ENCODE measurements at regions not wholly inside any gene's neighbourhood (a gene's known extent, or its start where the extent isn't known, plus 50 kb on each side); places are given as distances from the start of the nearest gene placed in this dataset.

- Mint-ChIP-seq H3K9me3 (no peaks in the 10 kb centered on the region), H3K4me3 (no peak overlapping the region), H3K27me3 (no peaks in the 10 kb centered on the region), H3K36me3 (ENCODE audit: low read depth) (no peaks in the 10 kb centered on the region), H3K4me1 (no peaks in the 10 kb centered on the region), H3K27ac (no peak overlapping the region)
- DNase-seq (no peak), ATAC-seq (ENCODE audit: low read depth) (no peak)
- intact Hi-C loops (cut with micrococcal nuclease): no loop called here
- no peak for TF ChIP-seq CTCF (IDR thresholded peaks at IDR 0.05)
- ChIA-PET POLR2A (no interaction called here), CTCF (no interaction called here)
Observed at GRCh38 chr1:193525411-193525810, 339.0 kb upstream of the B3GALT2 start.

- no peak for TF ChIP-seq CTCF (IDR thresholded peaks at IDR 0.05)
- ATAC-seq (ENCODE audit: low read depth): no peak
- ChIA-PET POLR2A (interaction anchor here (1.0 kb wide), 1 partner anchor 11 kb away, joined by 3 read pairs; no protein-coding TSS in a partner anchor), CTCF (no interaction called here)
- H3K36me3 Mint-ChIP-seq (ENCODE audit: low read depth): no peaks in the 10 kb centered on the region
- H3K4me1 Mint-ChIP-seq: no peaks in the 10 kb centered on the region
- intact Hi-C loops (cut with micrococcal nuclease): no loop called here
- no peak overlapping the region for H3K27ac Mint-ChIP-seq
- H3K4me3 Mint-ChIP-seq: no peak overlapping the region
- H3K27me3 Mint-ChIP-seq: no peaks in the 10 kb centered on the region
- no peaks in the 10 kb centered on the region for H3K9me3 Mint-ChIP-seq
- no peak for DNase-seq
Observed at GRCh38 chr1:193524616-193525015, 338.2 kb upstream of the B3GALT2 start.

GRCh38 chr1:193524021-193524420 lies 337.6 kb upstream of the B3GALT2 start:
- ATAC-seq (ENCODE audit: low read depth): no peak
- CTCF ChIA-PET: no interaction called here
- intact Hi-C loops (cut with micrococcal nuclease): no loop called here

GRCh38 chr1:193520472-193520871 lies 334.1 kb upstream of the B3GALT2 start:
- TF ChIP-seq CTCF (IDR thresholded peaks at IDR 0.05): no peak
- ATAC-seq (ENCODE audit: low read depth) (no peak), DNase-seq (no peak)
- intact Hi-C loops (cut with micrococcal nuclease): no loop called here
- H3K4me1 Mint-ChIP-seq: no peaks in the 10 kb centered on the region
- POLR2A ChIA-PET: no interaction called here
- H3K4me3 Mint-ChIP-seq: no peak overlapping the region
- H3K36me3 Mint-ChIP-seq (ENCODE audit: low read depth): no peaks in the 10 kb centered on the region
- CTCF ChIA-PET: no interaction called here
- no peaks in the 10 kb centered on the region for H3K27me3 Mint-ChIP-seq
- H3K9me3 Mint-ChIP-seq: no peaks in the 10 kb centered on the region
- no peak overlapping the region for H3K27ac Mint-ChIP-seq

More at GRCh38 chr1:193524021-193524420, 337.6 kb upstream of the B3GALT2 start:
- Mint-ChIP-seq H3K4me3 (no peak overlapping the region), H3K36me3 (ENCODE audit: low read depth) (no peaks in the 10 kb centered on the region), H3K9me3 (no peaks in the 10 kb centered on the region), H3K4me1 (no peaks in the 10 kb centered on the region), H3K27ac (no peak overlapping the region), H3K27me3 (no peaks in the 10 kb centered on the region)
- no peak for DNase-seq
- POLR2A ChIA-PET: interaction anchor here (1.0 kb wide), 1 partner anchor 11 kb away, joined by 3 read pairs; no protein-coding TSS in a partner anchor
- no peak for TF ChIP-seq CTCF (IDR thresholded peaks at IDR 0.05)

- H3K4me1 Mint-ChIP-seq: no peaks in the 10 kb centered on the region
- ChIA-PET POLR2A (no interaction called here), CTCF (no interaction called here)
- intact Hi-C loops (cut with micrococcal nuclease): no loop called here
- H3K36me3 Mint-ChIP-seq (ENCODE audit: low read depth): no peaks in the 10 kb centered on the region
- no peaks in the 10 kb centered on the region for H3K27me3 Mint-ChIP-seq
- TF ChIP-seq CTCF (IDR thresholded peaks at IDR 0.05): no peak
- no peak for ATAC-seq (ENCODE audit: low read depth)
- H3K4me3 Mint-ChIP-seq: no peak overlapping the region
- no peak for DNase-seq
- no peak overlapping the region for H3K27ac Mint-ChIP-seq
- H3K9me3 Mint-ChIP-seq: no peaks in the 10 kb centered on the region
Observed at GRCh38 chr1:193519922-193520321, 333.5 kb upstream of the B3GALT2 start.
